ENCODE measurements at regions not wholly inside any gene's neighbourhood (a gene's known extent, or its start where the extent isn't known, plus 50 kb on each side); places are given as distances from the start of the nearest gene placed in this dataset.

- no peak overlapping the region for H3K9ac ChIP-seq (ENCODE audit: low read length)
- H3K4me1 ChIP-seq (ENCODE audit: control insufficient read depth in 2 of 2, insufficient read depth in 2 of 2, low read length in 2 of 2): no peaks in the 10 kb centered on the region
- POLR2A ChIA-PET: no interaction called here
- no peaks in the 10 kb centered on the region for H3K79me2 ChIP-seq (ENCODE audit: control insufficient read depth, insufficient read depth, low read length)
- intact Hi-C loops (cut with micrococcal nuclease): no loop called here
- H3K9me3 Mint-ChIP-seq (ENCODE audit: insufficient read depth): peaks cover 4% of the 10 kb centered on the region
- peaks cover 3% of the 10 kb centered on the region for H3K4me1 Mint-ChIP-seq
- H3K27ac ChIP-seq (ENCODE audit: low read length in 2 of 2): no peak overlapping the region
- no CpG with 5 or more reads among the region's 2 CpGs for WGBS (ENCODE audit: insufficient coverage)
- no peak for DNase-seq
- H3K4me3 ChIP-seq (ENCODE audit: control extremely low read depth in 1 of 5, extremely low read depth in 1 of 5, insufficient read depth in 1 of 5, low read depth in 2 of 5, low read length in 4 of 5): no peak overlapping the region
- H3K4me3 Mint-ChIP-seq: no peak overlapping the region
- TF ChIP-seq EZH2 (IDR thresholded peaks at IDR 0.05; ENCODE audit: borderline replicate concordance, insufficient read depth, low read depth, low read length, poor library complexity, severe bottlenecking) (no peak), CTCF (IDR thresholded peaks at IDR 0.05) (no peak)
- peaks cover 0 to 10% (median 3%) of the 10 kb centered on the region in 4 experiments for H3K27me3 ChIP-seq (replicated peaks in 1 of 4; ENCODE audit: control extremely low read depth in 1 of 4, control insufficient read depth in 3 of 4, insufficient read depth in 4 of 4, low read length in 3 of 4)
- H3K36me3 ChIP-seq (replicated peaks in 1 of 2; ENCODE audit: control extremely low read depth in 1 of 2, control insufficient read depth in 1 of 2, extremely low read depth in 1 of 2, insufficient read depth in 2 of 2, low read length in 1 of 2): no peaks in the 10 kb centered on the region
- no peaks in the 10 kb centered on the region for H4K20me1 ChIP-seq (ENCODE audit: control insufficient read depth, insufficient read depth, low read length, poor library complexity, severe bottlenecking)
- peaks cover 4 to 10% (median 7%) of the 10 kb centered on the region in 3 donors for H3K9me3 ChIP-seq (ENCODE audit: control extremely low read depth in 1 of 3, control insufficient read depth in 2 of 3, insufficient read depth in 1 of 3, low read length in 2 of 3)
- no peak overlapping the region for H2AFZ ChIP-seq (ENCODE audit: insufficient read depth, low read depth, low read length, poor library complexity, severe bottlenecking)
- H3K4me2 ChIP-seq (replicated peaks; ENCODE audit: low read depth, low read length, poor library complexity, severe bottlenecking): no peak overlapping the region
- ATAC-seq (ENCODE audit: low read depth): no peak
- CTCF ChIA-PET: no interaction called here
- H3K27me3 Mint-ChIP-seq: peaks cover 7% of the 10 kb centered on the region
- no peak overlapping the region for H3K27ac Mint-ChIP-seq
Observed at GRCh38 chr16:22687031-22687530, 126.9 kb upstream of the HS3ST2 start.

GRCh38 chr16:22688463-22688862, 125.5 kb upstream of the HS3ST2 start:
- Histone ChIP-seq H3K9ac (ENCODE audit: low read length) (no peak overlapping the region), H3K4me2 (replicated peaks; ENCODE audit: low read depth, low read length, poor library complexity, severe bottlenecking) (no peak overlapping the region), H3K27me3 (replicated peaks in 1 of 4; ENCODE audit: control extremely low read depth in 1 of 4, control insufficient read depth in 3 of 4, insufficient read depth in 4 of 4, low read length in 3 of 4) (peaks cover 0 to 11% (median 2%) of the 10 kb centered on the region in 4 experiments), H4K20me1 (ENCODE audit: control insufficient read depth, insufficient read depth, low read length, poor library complexity, severe bottlenecking) (no peaks in the 10 kb centered on the region), H3K36me3 (replicated peaks in 1 of 2; ENCODE audit: control extremely low read depth in 1 of 2, control insufficient read depth in 1 of 2, extremely low read depth in 1 of 2, insufficient read depth in 2 of 2, low read length in 1 of 2) (no peaks in the 10 kb centered on the region), H2AFZ (ENCODE audit: insufficient read depth, low read depth, low read length, poor library complexity, severe bottlenecking) (no peak overlapping the region), H3K79me2 (ENCODE audit: control insufficient read depth, insufficient read depth, low read length) (no peaks in the 10 kb centered on the region), H3K4me1 (ENCODE audit: control insufficient read depth in 2 of 2, insufficient read depth in 2 of 2, low read length in 2 of 2) (no peaks in the 10 kb centered on the region), H3K4me3 (ENCODE audit: control extremely low read depth in 1 of 5, extremely low read depth in 1 of 5, insufficient read depth in 1 of 5, low read depth in 2 of 5, low read length in 4 of 5) (no peak overlapping the region), H3K27ac (ENCODE audit: low read length in 2 of 2) (no peak overlapping the region), H3K9me3 (ENCODE audit: control extremely low read depth in 1 of 3, control insufficient read depth in 2 of 3, insufficient read depth in 1 of 3, low read length in 2 of 3) (peaks cover 4 to 10% (median 7%) of the 10 kb centered on the region in 3 donors)
- POLR2A ChIA-PET: no interaction called here
- no peak for DNase-seq
- no CpG with 5 or more reads among the region's 2 CpGs for WGBS (ENCODE audit: insufficient coverage)
- H3K4me1 Mint-ChIP-seq: peaks cover 3% of the 10 kb centered on the region
- H3K9me3 Mint-ChIP-seq (ENCODE audit: insufficient read depth): peaks cover 4% of the 10 kb centered on the region
- intact Hi-C loops (cut with micrococcal nuclease): no loop called here
- no peak for ATAC-seq (ENCODE audit: low read depth)
- CTCF ChIA-PET: interaction anchor here (0.8 to 1.5 kb wide), 2 partner anchors 11 to 1500 kb away, joined by 3 to 5 read pairs; no protein-coding TSS in a partner anchor
- no peak overlapping the region for H3K4me3 Mint-ChIP-seq
- no peak for TF ChIP-seq EZH2 (IDR thresholded peaks at IDR 0.05; ENCODE audit: borderline replicate concordance, insufficient read depth, low read depth, low read length, poor library complexity, severe bottlenecking)
- TF ChIP-seq CTCF (IDR thresholded peaks at IDR 0.05): no peak
- H3K27me3 Mint-ChIP-seq: peaks cover 5% of the 10 kb centered on the region
- H3K27ac Mint-ChIP-seq: no peak overlapping the region

Data from B cell (primary cell).